ENCODE measurements at regions not wholly inside any gene's neighbourhood (a gene's known extent, or its start where the extent isn't known, plus 50 kb on each side); places are given as distances from the start of the nearest gene placed in this dataset.

DNA sequence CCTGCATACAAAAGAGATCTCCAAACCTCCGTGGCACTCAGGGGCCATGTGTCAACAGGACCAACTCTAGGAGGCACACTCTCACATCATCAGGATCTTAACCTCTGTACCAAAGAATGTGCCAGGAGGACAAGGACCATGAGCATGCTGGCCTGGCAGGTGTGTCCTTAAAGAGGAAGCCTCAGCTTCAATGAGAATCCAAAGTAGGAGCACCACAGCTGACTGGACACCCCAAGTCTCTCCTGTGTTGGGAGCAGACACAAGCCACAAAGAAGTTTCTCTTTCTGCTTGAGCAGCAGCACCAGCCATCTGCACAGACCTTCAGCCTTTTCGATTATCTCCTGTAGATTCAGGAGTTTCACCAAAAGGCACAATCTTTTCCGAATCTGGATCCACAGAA lies 1734.5 kb downstream of the TP53TG3F start:
- Histone ChIP-seq H3K4me2 (ENCODE audit: low read length) (no peak overlapping the region), H3K79me2 (ENCODE audit: low read length) (no peaks in the 10 kb centered on the region), H2AFZ (ENCODE audit: low read depth, low read length) (no peak overlapping the region), H4K20me1 (ENCODE audit: insufficient read depth, low read length) (no peaks in the 10 kb centered on the region), H3K36me3 (replicated peaks; ENCODE audit: low read depth, low read length) (no peaks in the 10 kb centered on the region), H3K9me3 (ENCODE audit: insufficient read depth, low read length) (no peaks in the 10 kb centered on the region), H3K9ac (ENCODE audit: low read length) (no peak overlapping the region), H3K27ac (ENCODE audit: low read length) (no peak overlapping the region), H3K27me3 (ENCODE audit: low read depth, low read length) (no peaks in the 10 kb centered on the region), H3K4me3 (ENCODE audit: low read length) (no peak overlapping the region), H3K4me1 (ENCODE audit: low read length) (no peaks in the 10 kb centered on the region)
- TF ChIP-seq EZH2phosphoT487 (IDR thresholded peaks at IDR 0.05; ENCODE audit: low read depth) (no peak), CTCF (IDR thresholded peaks at IDR 0.05; ENCODE audit: low read depth, low read length) (no peak)

DNA sequence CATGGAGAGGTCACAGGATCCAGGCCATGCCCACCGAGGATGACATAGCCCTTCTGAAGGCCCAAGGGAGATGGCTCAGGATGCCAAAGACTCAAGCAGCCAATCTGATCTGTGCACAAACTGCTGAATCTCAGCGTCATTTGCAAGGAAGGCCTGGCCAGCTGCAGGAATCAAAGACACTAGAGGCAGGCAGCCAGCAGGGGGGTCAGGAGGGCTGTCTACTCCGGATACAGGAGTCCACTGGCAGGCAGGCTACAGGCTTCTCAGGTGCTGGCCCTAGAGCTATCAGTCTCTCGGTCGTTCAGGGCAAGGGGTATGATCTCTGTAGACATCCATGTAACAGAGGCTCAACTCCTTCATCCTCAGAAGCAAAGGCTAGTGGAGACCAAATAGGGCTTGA lies 1735.3 kb downstream of the TP53TG3F start:
- no peaks in the 10 kb centered on the region for H3K9me3 ChIP-seq (ENCODE audit: insufficient read depth, low read length)
- no peaks in the 10 kb centered on the region for H3K79me2 ChIP-seq (ENCODE audit: low read length)
- H3K27me3 ChIP-seq (ENCODE audit: low read depth, low read length) = no peaks in the 10 kb centered on the region
- no peak overlapping the region for H3K4me3 ChIP-seq (ENCODE audit: low read length)
- no peaks in the 10 kb centered on the region for H3K36me3 ChIP-seq (replicated peaks; ENCODE audit: low read depth, low read length)
- H2AFZ ChIP-seq (ENCODE audit: low read depth, low read length) = no peak overlapping the region
- TF ChIP-seq CTCF (IDR thresholded peaks at IDR 0.05; ENCODE audit: low read depth, low read length) (no peak), EZH2phosphoT487 (IDR thresholded peaks at IDR 0.05; ENCODE audit: low read depth) (no peak)
- H3K4me1 ChIP-seq (ENCODE audit: low read length) = no peaks in the 10 kb centered on the region
- no peak overlapping the region for H3K4me2 ChIP-seq (ENCODE audit: low read length)
- H3K9ac ChIP-seq (ENCODE audit: low read length) = no peak overlapping the region
- H3K27ac ChIP-seq (ENCODE audit: low read length) = no peak overlapping the region
- H4K20me1 ChIP-seq (ENCODE audit: insufficient read depth, low read length) = no peaks in the 10 kb centered on the region

DNA sequence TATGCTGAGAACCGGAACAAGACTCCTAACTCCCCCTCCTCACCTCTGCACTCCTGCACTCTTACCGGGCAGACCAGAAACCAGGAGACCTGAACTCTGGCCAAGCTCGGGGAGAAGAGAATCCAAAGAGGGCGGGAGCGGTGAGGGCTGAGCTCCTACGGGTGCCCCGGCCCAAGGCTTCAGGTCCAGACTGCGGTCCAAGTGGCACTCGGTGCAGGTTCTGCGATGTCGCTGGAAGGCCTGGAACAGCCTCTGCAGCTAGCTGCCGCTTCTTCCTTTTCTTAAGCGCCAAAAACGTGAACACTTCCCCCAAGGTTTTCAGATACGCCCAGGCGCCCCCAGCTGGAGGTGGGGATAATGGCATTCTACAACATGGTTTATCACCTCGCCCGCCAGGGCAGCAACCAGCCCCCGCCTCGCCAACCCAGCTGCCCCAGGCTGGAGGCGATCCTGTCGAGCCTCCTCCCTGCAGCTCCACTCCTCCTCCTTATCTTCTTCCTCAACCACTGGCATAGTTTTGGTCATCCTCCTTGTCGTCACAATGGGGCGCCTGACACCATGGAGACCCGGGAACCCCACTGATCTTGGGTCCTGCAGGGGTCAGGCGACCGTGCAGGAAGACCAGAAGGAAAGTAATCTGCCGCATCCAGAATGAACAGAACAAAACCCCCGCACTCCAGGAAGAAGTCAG lies 1735.9 kb downstream of the TP53TG3F start:
- Histone ChIP-seq H3K36me3 (replicated peaks; ENCODE audit: low read depth, low read length) (no peaks in the 10 kb centered on the region), H2AFZ (ENCODE audit: low read depth, low read length) (no peak overlapping the region), H3K79me2 (ENCODE audit: low read length) (no peaks in the 10 kb centered on the region), H3K9ac (ENCODE audit: low read length) (no peak overlapping the region), H3K4me1 (ENCODE audit: low read length) (no peaks in the 10 kb centered on the region), H3K27ac (ENCODE audit: low read length) (no peak overlapping the region), H3K9me3 (ENCODE audit: insufficient read depth, low read length) (no peaks in the 10 kb centered on the region), H4K20me1 (ENCODE audit: insufficient read depth, low read length) (no peaks in the 10 kb centered on the region), H3K4me3 (ENCODE audit: low read length) (no peak overlapping the region), H3K27me3 (ENCODE audit: low read depth, low read length) (no peaks in the 10 kb centered on the region), H3K4me2 (ENCODE audit: low read length) (no peak overlapping the region)
- TF ChIP-seq CTCF (IDR thresholded peaks at IDR 0.05; ENCODE audit: low read depth, low read length) (no peak), EZH2phosphoT487 (IDR thresholded peaks at IDR 0.05; ENCODE audit: low read depth) (no peak)

DNA sequence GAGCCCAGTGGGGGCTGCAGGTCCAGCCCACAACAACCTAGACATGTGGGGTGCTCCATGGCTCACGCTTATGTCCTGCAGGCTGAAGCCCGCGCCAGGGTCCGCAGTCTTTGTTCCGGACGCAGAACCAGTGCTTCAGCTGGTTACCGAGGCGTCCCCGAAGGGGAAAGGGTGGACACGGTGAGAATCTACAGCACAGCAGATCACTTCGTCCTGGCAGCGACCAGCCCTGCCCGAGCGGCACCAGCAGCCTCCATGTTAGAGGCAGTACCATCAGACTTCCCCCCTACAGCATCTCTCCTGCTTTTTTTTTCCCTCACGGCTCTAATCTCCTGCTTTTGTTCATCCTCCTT lies 1736.4 kb downstream of the TP53TG3F start:
- Histone ChIP-seq H2AFZ (ENCODE audit: low read depth, low read length) (no peak overlapping the region), H3K27ac (ENCODE audit: low read length) (no peak overlapping the region), H3K36me3 (replicated peaks; ENCODE audit: low read depth, low read length) (no peaks in the 10 kb centered on the region), H3K9ac (ENCODE audit: low read length) (no peak overlapping the region), H4K20me1 (ENCODE audit: insufficient read depth, low read length) (no peaks in the 10 kb centered on the region), H3K4me3 (ENCODE audit: low read length) (no peak overlapping the region), H3K4me2 (ENCODE audit: low read length) (no peak overlapping the region), H3K4me1 (ENCODE audit: low read length) (no peaks in the 10 kb centered on the region), H3K27me3 (ENCODE audit: low read depth, low read length) (no peaks in the 10 kb centered on the region), H3K9me3 (ENCODE audit: insufficient read depth, low read length) (no peaks in the 10 kb centered on the region), H3K79me2 (ENCODE audit: low read length) (no peaks in the 10 kb centered on the region)
- TF ChIP-seq EZH2phosphoT487 (IDR thresholded peaks at IDR 0.05; ENCODE audit: low read depth) = no peak
- TF ChIP-seq CTCF (IDR thresholded peaks at IDR 0.05; ENCODE audit: low read depth, low read length) = no peak

All from OCI-LY3 (cell line).